ENCODE measurements at regions not wholly inside any gene's neighbourhood (a gene's known extent, or its start where the extent isn't known, plus 50 kb on each side); places are given as distances from the start of the nearest gene placed in this dataset.

GRCh38 chr2:226552571-226553285, 246.9 kb downstream of the IRS1 start:
- POLR2A ChIA-PET (ENCODE audit: low non-redundant PET) = no interaction called here

GRCh38 chr2:226551522-226552250, 247.9 kb downstream of the IRS1 start:
- CTCF ChIA-PET = no interaction called here
- Histone ChIP-seq H3K27ac (ENCODE audit: low read depth, low read length, poor library complexity, severe bottlenecking) (no peak overlapping the region), H3K9me3 (ENCODE audit: low read depth, low read length, poor library complexity, severe bottlenecking) (no peaks in the 10 kb centered on the region), H3K36me3 (ENCODE audit: insufficient read depth, low read length, poor library complexity, severe bottlenecking) (no peaks in the 10 kb centered on the region), H3K4me3 (ENCODE audit: low read depth, low read length, poor library complexity, severe bottlenecking) (no peak overlapping the region), H3K27me3 (replicated peaks; ENCODE audit: insufficient read depth, low read depth, low read length, poor library complexity) (no peaks in the 10 kb centered on the region), H3K4me1 (ENCODE audit: insufficient read depth, low read length, poor library complexity, severe bottlenecking) (peaks cover 7% of the 10 kb centered on the region)
- no peak for DNase-seq (ENCODE audit: low spot score)
- intact Hi-C loops (cut with micrococcal nuclease; ENCODE audit: unreplicated experiment) = no loop called here
- no TSS peak for BruUV-seq (replicated peaks)
- POLR2A ChIA-PET (ENCODE audit: low non-redundant PET) = no interaction called here
- no peak for TF ChIP-seq EZH2 (IDR thresholded peaks at IDR 0.05; ENCODE audit: borderline replicate concordance, low read depth, low read length, poor library complexity, severe bottlenecking)
- TF ChIP-seq, protein P1, sequence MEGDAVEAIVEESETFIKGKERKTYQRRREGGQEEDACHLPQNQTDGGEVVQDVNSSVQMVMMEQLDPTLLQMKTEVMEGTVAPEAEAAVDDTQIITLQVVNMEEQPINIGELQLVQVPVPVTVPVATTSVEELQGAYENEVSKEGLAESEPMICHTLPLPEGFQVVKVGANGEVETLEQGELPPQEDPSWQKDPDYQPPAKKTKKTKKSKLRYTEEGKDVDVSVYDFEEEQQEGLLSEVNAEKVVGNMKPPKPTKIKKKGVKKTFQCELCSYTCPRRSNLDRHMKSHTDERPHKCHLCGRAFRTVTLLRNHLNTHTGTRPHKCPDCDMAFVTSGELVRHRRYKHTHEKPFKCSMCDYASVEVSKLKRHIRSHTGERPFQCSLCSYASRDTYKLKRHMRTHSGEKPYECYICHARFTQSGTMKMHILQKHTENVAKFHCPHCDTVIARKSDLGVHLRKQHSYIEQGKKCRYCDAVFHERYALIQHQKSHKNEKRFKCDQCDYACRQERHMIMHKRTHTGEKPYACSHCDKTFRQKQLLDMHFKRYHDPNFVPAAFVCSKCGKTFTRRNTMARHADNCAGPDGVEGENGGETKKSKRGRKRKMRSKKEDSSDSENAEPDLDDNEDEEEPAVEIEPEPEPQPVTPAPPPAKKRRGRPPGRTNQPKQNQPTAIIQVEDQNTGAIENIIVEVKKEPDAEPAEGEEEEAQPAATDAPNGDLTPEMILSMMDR (conservative IDR thresholded peaks at IDR 0.05; ENCODE audit: low read depth, low read length) = no peak

More at GRCh38 chr2:226552571-226553285, 246.9 kb downstream of the IRS1 start:
- Histone ChIP-seq H3K9me3 (ENCODE audit: low read depth, low read length, poor library complexity, severe bottlenecking) (no peaks in the 10 kb centered on the region), H3K27ac (ENCODE audit: low read depth, low read length, poor library complexity, severe bottlenecking) (no peak overlapping the region), H3K27me3 (replicated peaks; ENCODE audit: insufficient read depth, low read depth, low read length, poor library complexity) (no peaks in the 10 kb centered on the region), H3K4me1 (ENCODE audit: insufficient read depth, low read length, poor library complexity, severe bottlenecking) (peaks cover 7% of the 10 kb centered on the region), H3K4me3 (ENCODE audit: low read depth, low read length, poor library complexity, severe bottlenecking) (no peak overlapping the region), H3K36me3 (ENCODE audit: insufficient read depth, low read length, poor library complexity, severe bottlenecking) (no peaks in the 10 kb centered on the region)
- CTCF ChIA-PET = no interaction called here
- no peak for DNase-seq (ENCODE audit: low spot score)
- no peak for TF ChIP-seq EZH2 (IDR thresholded peaks at IDR 0.05; ENCODE audit: borderline replicate concordance, low read depth, low read length, poor library complexity, severe bottlenecking)
- TF ChIP-seq, protein P1 (conservative IDR thresholded peaks at IDR 0.05; ENCODE audit: low read depth, low read length) = no peak
- intact Hi-C loops (cut with micrococcal nuclease; ENCODE audit: unreplicated experiment) = no loop called here
- BruUV-seq (replicated peaks) = no TSS peak

DNA sequence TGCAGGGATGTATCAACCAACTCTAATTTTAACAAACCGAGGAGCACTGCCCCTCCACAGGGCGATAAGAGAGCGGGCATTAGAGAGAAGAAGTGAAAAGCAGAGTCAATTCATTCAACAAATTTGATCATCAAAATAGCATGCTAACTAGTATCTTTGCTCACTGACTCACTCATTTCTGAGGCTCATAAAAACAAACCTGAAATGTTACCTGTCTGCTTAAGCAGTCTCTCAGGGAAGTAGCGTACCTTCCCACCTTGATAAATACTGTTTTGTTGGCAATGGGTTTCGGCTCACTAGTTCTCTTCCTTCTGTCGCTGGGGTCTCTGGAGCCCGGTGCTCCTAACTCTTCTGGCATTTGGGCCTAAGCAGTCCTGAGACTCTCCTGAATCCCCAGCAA, 248.8 kb downstream of the IRS1 start:
- no TSS peak for BruUV-seq (replicated peaks)
- H3K27me3 ChIP-seq (replicated peaks; ENCODE audit: insufficient read depth, low read depth, low read length, poor library complexity) = no peaks in the 10 kb centered on the region
- H3K27ac ChIP-seq (ENCODE audit: low read depth, low read length, poor library complexity, severe bottlenecking) = no peak overlapping the region
- CTCF ChIA-PET = no interaction called here
- H3K36me3 ChIP-seq (ENCODE audit: insufficient read depth, low read length, poor library complexity, severe bottlenecking) = no peaks in the 10 kb centered on the region
- intact Hi-C loops (cut with micrococcal nuclease; ENCODE audit: unreplicated experiment) = no loop called here
- H3K9me3 ChIP-seq (ENCODE audit: low read depth, low read length, poor library complexity, severe bottlenecking) = no peaks in the 10 kb centered on the region
- H3K4me1 ChIP-seq (ENCODE audit: insufficient read depth, low read length, poor library complexity, severe bottlenecking) = peaks cover 7% of the 10 kb centered on the region
- no peak overlapping the region for H3K4me3 ChIP-seq (ENCODE audit: low read depth, low read length, poor library complexity, severe bottlenecking)
- POLR2A ChIA-PET (ENCODE audit: low non-redundant PET) = no interaction called here
- TF ChIP-seq, protein P1 (conservative IDR thresholded peaks at IDR 0.05; ENCODE audit: low read depth, low read length) = no peak
- no peak for TF ChIP-seq EZH2 (IDR thresholded peaks at IDR 0.05; ENCODE audit: borderline replicate concordance, low read depth, low read length, poor library complexity, severe bottlenecking)
- DNase-seq (ENCODE audit: low spot score) = no peak

All from A673 (cell line).